A549 (cell line): ENCODE measurements at regions not wholly inside any gene's neighbourhood (a gene's known extent, or its start where the extent isn't known, plus 50 kb on each side); places are given as distances from the start of the nearest gene placed in this dataset.

ENCODE experiments used
- CHD2 ChIP-seq: fragments of 150-350 bp; IDR thresholded peaks from 2 replicates; pipeline ENCODE4 v1.6.1; 2014; ENCODE audit warnings: low read length; ENCODE audit not compliant: partially characterized antibody
- EHMT2 ChIP-seq: fragments of 200-600 bp; sonication (generic); IDR thresholded peaks from 2 replicates; pipeline ENCODE4 v1.6.1; 2016; ENCODE audit warnings: antibody characterized with exemption, low read depth, mild to moderate bottlenecking, moderate library complexity
- ESRRA ChIP-seq: fragments of 150-350 bp; IDR thresholded peaks from 2 replicates; pipeline ENCODE4 v1.6.1; 2014; ENCODE audit warnings: mild to moderate bottlenecking, low read length, borderline replicate concordance
- GATA3 ChIP-seq: IDR thresholded peaks from 2 replicates; pipeline ENCODE4 v1.6.1; 2012; ENCODE audit warnings: borderline replicate concordance
- POLR2A ChIP-seq: IDR thresholded peaks from 2 replicates; pipeline ENCODE4 v1.6.1; 2012; ENCODE audit warnings: mild to moderate bottlenecking, low read length
- SMC3 ChIP-seq: fragments of >200 bp; sonication (Bioruptor Twin); formaldehyde crosslinking; IDR thresholded peaks from 3 replicates; pipeline ENCODE4 v1.6.1; 2018; ENCODE audit warnings: inconsistent platforms
- TF ChIP-seq, protein P1 (sequence below): fragments of >200 bp; sonication (Bioruptor Twin); formaldehyde crosslinking; IDR thresholded peaks from 3 replicates; pipeline ENCODE4 v1.5.1; 2016

DNA sequence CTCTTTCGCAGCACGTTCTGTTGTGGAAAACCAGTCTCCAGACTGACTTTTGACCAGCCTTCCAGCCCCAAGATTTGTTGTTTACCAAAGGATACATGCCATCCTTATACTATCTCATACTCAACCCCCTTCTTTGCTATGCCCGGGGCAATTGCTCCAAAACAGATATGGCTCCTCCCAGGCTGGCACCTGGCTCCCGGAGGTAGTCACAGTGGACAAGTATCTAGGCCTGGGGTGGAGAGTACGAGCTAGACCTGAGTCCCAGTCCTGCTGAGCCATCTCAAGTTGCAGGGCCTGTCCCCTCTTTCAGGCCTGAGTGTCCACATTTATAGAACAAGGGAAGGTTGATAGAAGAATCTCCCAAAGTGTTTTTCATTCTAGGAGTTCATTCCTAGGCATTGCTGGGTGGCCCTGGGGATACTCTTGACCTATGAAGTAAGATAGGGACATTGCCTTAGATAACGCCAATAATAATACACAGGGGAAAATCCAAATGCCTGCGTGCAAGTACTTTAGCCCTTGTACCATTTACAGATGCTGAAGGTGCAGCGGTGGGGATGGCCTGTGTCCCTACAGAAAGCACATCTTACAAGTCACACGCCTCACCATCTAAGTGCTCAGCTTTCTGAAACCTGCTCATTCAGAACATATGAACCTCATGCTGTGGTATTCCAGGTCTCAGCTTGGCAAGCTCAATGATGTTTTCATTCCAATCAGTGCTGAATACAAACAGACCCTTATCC lies 136.7 kb upstream of the MAMLD1 start:
- TF ChIP-seq SMC3 (no peak), ESRRA (no peak), POLR2A (no peak), CHD2 (no peak), EHMT2 (no peak), GATA3 (no peak)
- TF ChIP-seq, protein P1, sequence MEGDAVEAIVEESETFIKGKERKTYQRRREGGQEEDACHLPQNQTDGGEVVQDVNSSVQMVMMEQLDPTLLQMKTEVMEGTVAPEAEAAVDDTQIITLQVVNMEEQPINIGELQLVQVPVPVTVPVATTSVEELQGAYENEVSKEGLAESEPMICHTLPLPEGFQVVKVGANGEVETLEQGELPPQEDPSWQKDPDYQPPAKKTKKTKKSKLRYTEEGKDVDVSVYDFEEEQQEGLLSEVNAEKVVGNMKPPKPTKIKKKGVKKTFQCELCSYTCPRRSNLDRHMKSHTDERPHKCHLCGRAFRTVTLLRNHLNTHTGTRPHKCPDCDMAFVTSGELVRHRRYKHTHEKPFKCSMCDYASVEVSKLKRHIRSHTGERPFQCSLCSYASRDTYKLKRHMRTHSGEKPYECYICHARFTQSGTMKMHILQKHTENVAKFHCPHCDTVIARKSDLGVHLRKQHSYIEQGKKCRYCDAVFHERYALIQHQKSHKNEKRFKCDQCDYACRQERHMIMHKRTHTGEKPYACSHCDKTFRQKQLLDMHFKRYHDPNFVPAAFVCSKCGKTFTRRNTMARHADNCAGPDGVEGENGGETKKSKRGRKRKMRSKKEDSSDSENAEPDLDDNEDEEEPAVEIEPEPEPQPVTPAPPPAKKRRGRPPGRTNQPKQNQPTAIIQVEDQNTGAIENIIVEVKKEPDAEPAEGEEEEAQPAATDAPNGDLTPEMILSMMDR: no peak
